A549 (cell line): ENCODE measurements at regions not wholly inside any gene's neighbourhood (a gene's known extent, or its start where the extent isn't known, plus 50 kb on each side); places are given as distances from the start of the nearest gene placed in this dataset.
"Not testable (repeated sequence)": the region's sequence is repeated elsewhere in the genome, so short reads cannot be mapped to it uniquely, and the experiment has no call there.

ENCODE experiments used
- CEBPB ChIP-seq, 2 experiments: fragments of >200 bp in 1 of 2; sonication (Bioruptor Twin) in 1 of 2; formaldehyde crosslinking in 1 of 2; IDR thresholded peaks; 2 replicates each; pipeline ENCODE4 v1.6.1; 2012 to 2016
- CTCF ChIP-seq: fragments of >200 bp; sonication (Bioruptor Twin); formaldehyde crosslinking; IDR thresholded peaks from 3 replicates; pipeline ENCODE4 v1.5.1; 2016
- E2F6 ChIP-seq: IDR thresholded peaks from 2 replicates; pipeline ENCODE4 v1.6.1; 2012; ENCODE audit warnings: low read depth, borderline replicate concordance
- ELK1 ChIP-seq: fragments of 150-350 bp; IDR thresholded peaks from 2 replicates; pipeline ENCODE4 v1.6.1; 2014; ENCODE audit warnings: low read depth, mild to moderate bottlenecking, low read length
- HES2 ChIP-seq: fragments of >200 bp; sonication (Bioruptor Twin); formaldehyde crosslinking; IDR thresholded peaks from 2 replicates; pipeline ENCODE4 v1.6.1; 2016
- MYC ChIP-seq: IDR thresholded peaks from 2 replicates; pipeline ENCODE4 v1.6.1; 2012; ENCODE audit warnings: mild to moderate bottlenecking, inconsistent platforms, low read length, improper control_type of control experiment, borderline replicate concordance
- NFE2L2 ChIP-seq: fragments of 150-350 bp; conservative IDR thresholded peaks from 2 replicates; pipeline ENCODE4 v1.6.1; 2014; ENCODE audit warnings: low read length
- POLR2A ChIP-seq: IDR thresholded peaks from 2 replicates; pipeline ENCODE4 v1.6.1; 2012; ENCODE audit warnings: mild to moderate bottlenecking, low read length
- POLR2AphosphoS2 ChIP-seq: conservative IDR thresholded peaks from 2 replicates; pipeline ENCODE4 v1.6.1; 2012; ENCODE audit warnings: low read length, improper control_type of control experiment, inconsistent platforms
- RAD21 ChIP-seq, 2 experiments: fragments of >200 bp in 1 of 2; sonication (Bioruptor Twin) in 1 of 2; formaldehyde crosslinking in 1 of 2; IDR thresholded peaks in 1 of 2; conservative IDR thresholded peaks in 1 of 2; 2 replicates in 1 of 2; 3 replicates in 1 of 2; pipeline ENCODE4 v1.6.1; 2012 to 2018; ENCODE audit warnings: inconsistent platforms in 1 of 2
- REST ChIP-seq: fragments of 200-600 bp; sonication (generic); IDR thresholded peaks from 2 replicates; pipeline ENCODE4 v1.6.1; 2016; ENCODE audit warnings: antibody characterized with exemption, mild to moderate bottlenecking, moderate library complexity
- ZC3H11A ChIP-seq: fragments of 450-650 bp; IDR thresholded peaks from 2 replicates; pipeline ENCODE4 v1.6.1; 2014; ENCODE audit warnings: antibody characterized with exemption, mild to moderate bottlenecking

- TF ChIP-seq CTCF; ELK1; REST; HES2; NFE2L2; POLR2AphosphoS2; POLR2A; ZC3H11A; E2F6; RAD21 (conservative IDR thresholded peaks at IDR 0.05 in 1 of 2, IDR thresholded peaks at IDR 0.05 in 1 of 2); CEBPB (IDR thresholded peaks at IDR 0.05); MYC: not testable (repeated sequence)
These were observed 71.3 kb downstream of the PALS2 start for GRCh38 chr7:24644567-24644966.
